Sigmoid colon (tissue), 6 donors: ENCODE measurements at regions not wholly inside any gene's neighbourhood (a gene's known extent, or its start where the extent isn't known, plus 50 kb on each side); places are given as distances from the start of the nearest gene placed in this dataset.

Experiments used
- DNase-seq: peaks from one replicate; pipeline ENCODE4 v3.0.0-alpha.2; 2019
- H3K27ac ChIP-seq, 4 donors: fragments of 200-600 bp; sonication (generic); one replicate each; pipeline ENCODE4 v1.5.1; 2016 to 2019; ENCODE audit warnings: mild to moderate bottlenecking in 1 of 4
- H3K27me3 ChIP-seq, 3 donors: fragments of 200-600 bp; sonication (generic); one replicate each; pipeline ENCODE4 v1.5.1; 2019; ENCODE audit warnings: mild to moderate bottlenecking in 1 of 3
- H3K36me3 ChIP-seq, 4 donors: fragments of 200-600 bp; sonication (generic); one replicate each; pipeline ENCODE4 v1.5.1; 2016 to 2019
- H3K4me1 ChIP-seq, 4 donors: fragments of 200-600 bp; sonication (generic); one replicate each; pipeline ENCODE4 v1.5.1; 2017 to 2019
- H3K4me3 ChIP-seq, 4 donors: fragments of 200-600 bp; sonication (generic); one replicate each; pipeline ENCODE4 v1.5.1; 2017 to 2019; ENCODE audit warnings: mild to moderate bottlenecking in 2 of 4, moderate library complexity in 1 of 4
- H3K9me3 ChIP-seq, 4 donors: fragments of 200-600 bp in 3 of 4; sonication (generic) in 3 of 4; one replicate each; pipeline versions ENCODE4 v1.5.1 to v1.6.1; 2013 to 2019
- EP300 ChIP-seq, 4 donors: sonication (generic); formaldehyde crosslinking; IDR thresholded peaks; one replicate each; pipeline ENCODE4 v1.6.1; 2017; ENCODE audit warnings: antibody characterized with exemption in 4 of 4
- POLR2A ChIP-seq, 2 donors: fragments of 450-650 bp; IDR thresholded peaks; one replicate each; pipeline ENCODE4 v1.6.1; 2016; ENCODE audit warnings: antibody characterized with exemption in 2 of 2, mild to moderate bottlenecking in 2 of 2, moderate library complexity in 2 of 2
- POLR2AphosphoS5 ChIP-seq, 4 donors: sonication (generic); formaldehyde crosslinking; IDR thresholded peaks; one replicate each; pipeline ENCODE4 v1.6.1; 2017; ENCODE audit warnings: antibody characterized with exemption in 4 of 4
- WGBS, 2 donors: extraction: QIAGEN DNeasy Blood & Tissue Kit; methylation state at CpG; one replicate each; pipeline ENCODE4 v1.1.7; 2013; 5-methylcytosine and 5-hydroxymethylcytosine counted together
- intact Hi-C: fragments of 100-400 bp; cut with DNase I; formaldehyde crosslinking; loops from one replicate; pipeline ENCODE4 v1.15.1; 2023
- TF ChIP-seq, protein P1 (sequence below), 4 experiments: fragments of 450-650 bp in 3 of 4; fragments of 200-600 bp in 1 of 4; IDR thresholded peaks; one replicate each; pipeline ENCODE4 v1.5.1; 2016 to 2019; ENCODE audit warnings: antibody characterized with exemption in 4 of 4, mild to moderate bottlenecking in 3 of 4, moderate library complexity in 2 of 4
- donor health status: healthy with polysubstance abuse.
- donor health status: healthy.

DNA sequence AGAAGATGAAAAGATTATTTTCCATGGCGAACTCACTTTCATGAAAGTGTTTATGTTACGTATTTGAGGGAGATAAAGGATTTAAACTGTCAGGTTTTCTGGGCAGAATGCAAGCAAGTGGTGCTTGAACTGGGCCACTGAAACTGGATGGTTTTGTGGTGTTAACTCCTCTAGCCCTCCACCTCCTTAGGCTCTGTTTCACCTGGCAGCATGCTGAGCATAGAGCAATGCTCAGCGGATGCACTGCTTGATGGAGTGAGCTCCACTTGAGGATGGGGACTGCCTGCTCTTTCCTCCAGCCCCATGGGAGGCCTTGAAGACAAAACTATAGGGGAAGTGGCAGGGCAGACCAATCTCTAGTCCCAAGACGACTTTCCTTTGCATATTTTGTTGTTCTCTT is 345.8 kb downstream of the TDRD15 start:
- Histone ChIP-seq H3K4me1 (peaks cover 0 to 21% (median 11%) of the 10 kb centered on the region in 4 donors), H3K27me3 (no peaks in the 10 kb centered on the region), H3K9me3 (no peaks in the 10 kb centered on the region), H3K4me3 (no peak overlapping the region), H3K27ac (no peak overlapping the region), H3K36me3 (no peaks in the 10 kb centered on the region)
- intact Hi-C loops, result no loop called here
- 77 to 79% methylated on average over 4 of the region's 4 CpGs for WGBS, 2 donors
- DNase-seq, result no peak
- TF ChIP-seq, protein P1, sequence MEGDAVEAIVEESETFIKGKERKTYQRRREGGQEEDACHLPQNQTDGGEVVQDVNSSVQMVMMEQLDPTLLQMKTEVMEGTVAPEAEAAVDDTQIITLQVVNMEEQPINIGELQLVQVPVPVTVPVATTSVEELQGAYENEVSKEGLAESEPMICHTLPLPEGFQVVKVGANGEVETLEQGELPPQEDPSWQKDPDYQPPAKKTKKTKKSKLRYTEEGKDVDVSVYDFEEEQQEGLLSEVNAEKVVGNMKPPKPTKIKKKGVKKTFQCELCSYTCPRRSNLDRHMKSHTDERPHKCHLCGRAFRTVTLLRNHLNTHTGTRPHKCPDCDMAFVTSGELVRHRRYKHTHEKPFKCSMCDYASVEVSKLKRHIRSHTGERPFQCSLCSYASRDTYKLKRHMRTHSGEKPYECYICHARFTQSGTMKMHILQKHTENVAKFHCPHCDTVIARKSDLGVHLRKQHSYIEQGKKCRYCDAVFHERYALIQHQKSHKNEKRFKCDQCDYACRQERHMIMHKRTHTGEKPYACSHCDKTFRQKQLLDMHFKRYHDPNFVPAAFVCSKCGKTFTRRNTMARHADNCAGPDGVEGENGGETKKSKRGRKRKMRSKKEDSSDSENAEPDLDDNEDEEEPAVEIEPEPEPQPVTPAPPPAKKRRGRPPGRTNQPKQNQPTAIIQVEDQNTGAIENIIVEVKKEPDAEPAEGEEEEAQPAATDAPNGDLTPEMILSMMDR (IDR thresholded peaks at IDR 0.05), result no peak
- TF ChIP-seq EP300 (IDR thresholded peaks at IDR 0.05) (no peak), POLR2AphosphoS5 (IDR thresholded peaks at IDR 0.05) (no peak), POLR2A (IDR thresholded peaks at IDR 0.05) (no peak)

DNA sequence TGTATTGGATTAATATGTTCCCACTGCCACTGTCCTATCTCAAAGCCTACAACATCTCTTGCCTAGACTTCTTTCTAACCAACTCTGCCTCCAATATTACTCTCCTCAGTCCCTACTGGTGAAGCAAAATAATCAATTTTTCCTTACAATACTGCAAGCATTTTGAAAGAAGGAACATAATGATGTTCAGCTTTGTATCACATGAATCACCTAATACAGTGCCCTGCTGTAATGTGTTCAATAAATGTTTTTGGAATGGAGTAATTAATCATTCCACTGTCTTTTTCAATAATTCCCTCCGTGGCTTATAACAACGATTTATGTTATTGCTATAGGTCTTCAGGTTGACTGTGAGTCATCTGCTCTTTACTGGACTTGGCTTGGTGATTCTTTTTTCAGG is 356.4 kb downstream of the TDRD15 start:
- H3K36me3 ChIP-seq, result no peaks in the 10 kb centered on the region
- no peaks in the 10 kb centered on the region for H3K4me1 ChIP-seq
- no peaks in the 10 kb centered on the region for H3K27me3 ChIP-seq
- intact Hi-C loops, result no loop called here
- WGBS, 2 donors, result 82 to 86% methylated on average over 2 of the region's 2 CpGs
- DNase-seq, result no peak
- no peak overlapping the region for H3K27ac ChIP-seq
- TF ChIP-seq EP300 (IDR thresholded peaks at IDR 0.05) (no peak), POLR2AphosphoS5 (IDR thresholded peaks at IDR 0.05) (no peak), POLR2A (IDR thresholded peaks at IDR 0.05) (no peak)
- TF ChIP-seq, protein P1 (IDR thresholded peaks at IDR 0.05), result no peak
- H3K4me3 ChIP-seq, result no peak overlapping the region
- no peaks in the 10 kb centered on the region for H3K9me3 ChIP-seq

DNA sequence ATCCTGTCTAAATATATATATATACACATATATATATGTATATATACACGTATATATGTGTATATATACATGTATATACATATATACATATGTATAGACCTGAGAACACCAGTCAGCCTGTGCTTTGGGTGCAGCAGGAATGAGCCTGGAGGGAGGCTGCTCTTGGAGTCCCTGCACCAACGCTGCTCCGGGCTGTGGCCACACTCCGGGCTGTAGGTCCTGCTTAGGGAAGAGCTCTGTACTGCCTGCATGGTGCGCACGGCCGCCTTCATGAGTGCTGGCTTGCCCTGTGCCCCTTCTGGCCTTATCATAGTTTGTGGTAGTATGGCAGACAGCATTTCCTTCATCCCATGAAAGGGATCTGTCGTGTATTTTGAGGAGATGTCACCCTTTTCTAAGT is 360.9 kb downstream of the TDRD15 start:
- intact Hi-C loops, result no loop called here
- DNase-seq, result no peak
- Histone ChIP-seq H3K36me3 (no peaks in the 10 kb centered on the region), H3K9me3 (no peaks in the 10 kb centered on the region), H3K4me1 (no peaks in the 10 kb centered on the region), H3K27ac (no peak overlapping the region), H3K4me3 (no peak overlapping the region), H3K27me3 (no peaks in the 10 kb centered on the region)
- WGBS, 2 donors, result 82 to 83% methylated on average over 8 of the region's 8 CpGs
- TF ChIP-seq POLR2AphosphoS5 (IDR thresholded peaks at IDR 0.05) (no peak), EP300 (IDR thresholded peaks at IDR 0.05) (no peak), POLR2A (IDR thresholded peaks at IDR 0.05) (no peak)
- TF ChIP-seq, protein P1 (IDR thresholded peaks at IDR 0.05), result no peak

DNA sequence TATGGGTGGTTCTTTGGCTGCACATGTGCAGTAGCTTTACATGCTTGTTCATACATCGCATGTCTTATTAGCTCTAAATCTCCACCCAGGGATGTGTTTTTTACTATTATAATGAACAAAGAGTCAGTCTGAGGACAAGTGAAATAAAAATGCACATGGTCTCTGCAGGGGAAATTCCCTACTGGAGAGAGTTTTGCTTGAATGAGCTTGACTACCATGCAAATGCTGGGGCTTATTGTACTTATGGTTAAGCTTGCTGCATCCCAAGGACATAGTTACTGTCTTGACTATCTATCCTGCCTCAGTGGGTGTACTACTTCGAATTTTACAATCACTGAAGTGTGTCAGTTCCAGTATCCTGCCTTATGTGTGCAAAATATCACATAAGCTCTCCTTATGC is 362.7 kb downstream of the TDRD15 start:
- TF ChIP-seq POLR2A (IDR thresholded peaks at IDR 0.05) (no peak), POLR2AphosphoS5 (IDR thresholded peaks at IDR 0.05) (no peak), EP300 (IDR thresholded peaks at IDR 0.05) (no peak)
- TF ChIP-seq, protein P1 (IDR thresholded peaks at IDR 0.05), result no peak
- intact Hi-C loops, result no loop called here
- WGBS, 2 donors, result 51 to 60% methylated on average over 2 of the region's 2 CpGs
- H3K9me3 ChIP-seq, result no peaks in the 10 kb centered on the region
- no peak overlapping the region for H3K27ac ChIP-seq
- no peaks in the 10 kb centered on the region for H3K36me3 ChIP-seq
- no peak overlapping the region for H3K4me3 ChIP-seq
- no peaks in the 10 kb centered on the region for H3K27me3 ChIP-seq
- H3K4me1 ChIP-seq, result no peaks in the 10 kb centered on the region
- DNase-seq, result no peak

DNA sequence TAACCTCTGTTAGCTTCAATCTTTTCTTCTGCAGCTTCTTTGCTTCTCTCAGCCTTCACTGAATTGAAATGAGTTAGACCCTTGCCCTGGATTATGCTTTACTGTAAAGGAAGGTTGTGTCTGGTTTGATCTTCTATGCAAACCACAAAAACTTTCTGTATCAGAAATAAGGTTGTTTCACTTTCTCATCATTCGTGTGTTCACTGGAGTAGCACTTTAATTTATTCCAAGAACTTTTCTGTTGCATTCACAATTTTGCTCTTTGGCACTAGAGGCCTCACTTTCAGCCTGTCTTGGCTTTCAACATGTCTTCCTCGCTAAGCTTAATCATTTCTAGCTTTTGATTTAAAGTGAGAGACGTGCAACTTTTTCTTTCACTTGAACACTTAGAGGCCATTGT is 365.3 kb downstream of the TDRD15 start:
- Histone ChIP-seq H3K36me3 (no peaks in the 10 kb centered on the region), H3K27me3 (no peaks in the 10 kb centered on the region), H3K9me3 (no peaks in the 10 kb centered on the region), H3K4me1 (no peaks in the 10 kb centered on the region), H3K27ac (no peak overlapping the region), H3K4me3 (no peak overlapping the region)
- 77 to 82% methylated on average over 3 of the region's 3 CpGs for WGBS, 2 donors
- intact Hi-C loops, result no loop called here
- TF ChIP-seq POLR2AphosphoS5 (IDR thresholded peaks at IDR 0.05) (no peak), POLR2A (IDR thresholded peaks at IDR 0.05) (no peak), EP300 (IDR thresholded peaks at IDR 0.05) (no peak)
- TF ChIP-seq, protein P1 (IDR thresholded peaks at IDR 0.05), result no peak
- no peak for DNase-seq
